ENCODE measurements at regions not wholly inside any gene's neighbourhood (a gene's known extent, or its start where the extent isn't known, plus 50 kb on each side); places are given as distances from the start of the nearest gene placed in this dataset.

DNA sequence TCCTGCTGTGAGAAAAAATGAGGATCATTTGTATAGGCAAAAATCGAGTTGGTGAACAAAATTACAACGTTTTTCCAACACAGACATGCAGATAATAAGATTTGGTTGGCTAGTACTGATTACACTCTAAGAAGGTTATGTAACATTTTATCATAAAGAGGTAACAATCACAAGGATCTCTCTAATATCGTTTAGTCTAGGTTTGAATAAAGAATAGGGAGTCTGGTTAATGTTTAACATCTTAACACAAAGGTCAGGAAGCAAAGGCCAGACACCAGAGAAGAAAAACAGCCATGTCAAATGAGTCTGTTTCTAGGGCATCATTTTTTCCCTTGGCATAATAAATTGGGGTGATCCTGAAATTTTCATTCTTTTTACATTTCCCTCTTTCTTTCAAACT, 207.4 kb upstream of the CHRM3 start:
- H3K27ac ChIP-seq (ENCODE audit: insufficient read depth, low read depth, low read length) = no peak overlapping the region

More for the DNA sequence above, 207.4 kb upstream of the CHRM3 start:
- peaks cover 7% of the 10 kb centered on the region for H3K9me3 ChIP-seq (replicated peaks; ENCODE audit: control insufficient read depth, insufficient read depth, low read length)
- H3K4me1 ChIP-seq (ENCODE audit: control insufficient read depth, extremely low read depth, insufficient read depth, low read length) = no peaks in the 10 kb centered on the region
- no peaks in the 10 kb centered on the region for H3K36me3 ChIP-seq (ENCODE audit: control insufficient read depth in 2 of 2, extremely low read depth in 1 of 2, insufficient read depth in 2 of 2, low read length in 2 of 2)
- no peak overlapping the region for H3K4me2 ChIP-seq (ENCODE audit: insufficient read depth, low read length)
- ChIA-PET CTCF (no interaction called here), POLR2A (no interaction called here)
- H3K27me3 ChIP-seq (ENCODE audit: control insufficient read depth in 2 of 2, insufficient read depth in 2 of 2, low read length in 2 of 2) = no peaks in the 10 kb centered on the region
- H4K20me1 ChIP-seq (replicated peaks; ENCODE audit: control insufficient read depth, extremely low read depth, insufficient read depth, low read length) = no peaks in the 10 kb centered on the region
- H3K79me2 ChIP-seq (ENCODE audit: control insufficient read depth, insufficient read depth, low read length) = no peaks in the 10 kb centered on the region
- intact Hi-C loops (cut with micrococcal nuclease) = no loop called here
- FAIRE-seq (no peak), DNase-seq (ENCODE audit: low read depth, low spot score) (no peak)
- no peak for TF ChIP-seq MYC (IDR thresholded peaks at IDR 0.05; ENCODE audit: low read depth, low read length)
- no peak for TF ChIP-seq GATA2 (IDR thresholded peaks at IDR 0.05; ENCODE audit: insufficient read depth, insufficient read length, low read depth, low read length)
- TF ChIP-seq POLR2AphosphoS5 (IDR thresholded peaks at IDR 0.05; ENCODE audit: insufficient read depth, low read depth, low read length) = no peak
- TF ChIP-seq FOS (IDR thresholded peaks at IDR 0.05; ENCODE audit: borderline replicate concordance, insufficient read depth, low read length) = no peak
- no peak for TF ChIP-seq JUN (IDR thresholded peaks at IDR 0.05; ENCODE audit: borderline replicate concordance, insufficient read depth, insufficient read length, low read depth)
- TF ChIP-seq EZH2 (IDR thresholded peaks at IDR 0.05; ENCODE audit: borderline replicate concordance, low read depth, low read length, severe bottlenecking) = no peak
- TF ChIP-seq MAX (IDR thresholded peaks at IDR 0.05; ENCODE audit: insufficient read depth, insufficient read length) = no peak
- TF ChIP-seq, protein P1, sequence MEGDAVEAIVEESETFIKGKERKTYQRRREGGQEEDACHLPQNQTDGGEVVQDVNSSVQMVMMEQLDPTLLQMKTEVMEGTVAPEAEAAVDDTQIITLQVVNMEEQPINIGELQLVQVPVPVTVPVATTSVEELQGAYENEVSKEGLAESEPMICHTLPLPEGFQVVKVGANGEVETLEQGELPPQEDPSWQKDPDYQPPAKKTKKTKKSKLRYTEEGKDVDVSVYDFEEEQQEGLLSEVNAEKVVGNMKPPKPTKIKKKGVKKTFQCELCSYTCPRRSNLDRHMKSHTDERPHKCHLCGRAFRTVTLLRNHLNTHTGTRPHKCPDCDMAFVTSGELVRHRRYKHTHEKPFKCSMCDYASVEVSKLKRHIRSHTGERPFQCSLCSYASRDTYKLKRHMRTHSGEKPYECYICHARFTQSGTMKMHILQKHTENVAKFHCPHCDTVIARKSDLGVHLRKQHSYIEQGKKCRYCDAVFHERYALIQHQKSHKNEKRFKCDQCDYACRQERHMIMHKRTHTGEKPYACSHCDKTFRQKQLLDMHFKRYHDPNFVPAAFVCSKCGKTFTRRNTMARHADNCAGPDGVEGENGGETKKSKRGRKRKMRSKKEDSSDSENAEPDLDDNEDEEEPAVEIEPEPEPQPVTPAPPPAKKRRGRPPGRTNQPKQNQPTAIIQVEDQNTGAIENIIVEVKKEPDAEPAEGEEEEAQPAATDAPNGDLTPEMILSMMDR (IDR thresholded peaks at IDR 0.05; ENCODE audit: extremely low read depth in 1 of 2, insufficient read depth in 1 of 2, low read depth in 1 of 2, low read length in 2 of 2) = no peak
- H2AFZ ChIP-seq (ENCODE audit: low read depth, low read length) = no peak overlapping the region
- dilution Hi-C loops (cut with MboI; ENCODE audit: extremely low pct_ligation_motif_present, low sequenced_read_pairs) = no loop called here
- H3K4me3 ChIP-seq (replicated peaks in 1 of 3; ENCODE audit: insufficient read depth in 1 of 3, low read depth in 1 of 3, low read length in 3 of 3) = no peak overlapping the region
- H3K9me1 ChIP-seq (replicated peaks; ENCODE audit: control insufficient read depth, extremely low read depth, insufficient read depth, low read length) = no peaks in the 10 kb centered on the region
- H3K9ac ChIP-seq (replicated peaks; ENCODE audit: extremely low read depth, insufficient read depth, low read length) = no peak overlapping the region
- BruUV-seq (replicated peaks) = no TSS peak

Measured in endothelial cell of umbilical vein (primary cell).